MM.1S (cell line): ENCODE measurements at regions not wholly inside any gene's neighbourhood (a gene's known extent, or its start where the extent isn't known, plus 50 kb on each side); places are given as distances from the start of the nearest gene placed in this dataset.
A peak's percentile ranks its signal among the peaks of the same experiment; 100 is the strongest.

Experiments
- DNase-seq: peaks from one replicate; pipeline ENCODE4 v3.0.0-alpha.2; 2015
- H2AFZ ChIP-seq: fragments of 300-600 bp; sonication (generic); 2 replicates; pipeline ENCODE4 v1.6.0; 2016; ENCODE audit warnings: antibody characterized with exemption, low read length
- H3F3A ChIP-seq: fragments of 300-600 bp; sonication (generic); 2 replicates; pipeline ENCODE4 v1.6.1; 2016; ENCODE audit warnings: mild to moderate bottlenecking, antibody characterized with exemption, low read length, moderate library complexity, mixed read lengths; ENCODE audit not compliant: insufficient read depth
- H3K27ac ChIP-seq: fragments of 300-600 bp; sonication (generic); 2 replicates; pipeline ENCODE4 v1.5.1; 2016; ENCODE audit warnings: mild to moderate bottlenecking, low read length
- H3K27me3 ChIP-seq: fragments of 300-600 bp; sonication (generic); replicated peaks from 2 replicates; pipeline ENCODE4 v1.6.0; 2016; ENCODE audit warnings: low read length; ENCODE audit not compliant: insufficient read depth
- H3K36me3 ChIP-seq: fragments of 300-600 bp; sonication (generic); replicated peaks from 2 replicates; pipeline ENCODE4 v1.6.1; 2016; ENCODE audit warnings: mild to moderate bottlenecking, low read length, mixed read lengths; ENCODE audit not compliant: insufficient read depth
- H3K4me1 ChIP-seq: fragments of 300-600 bp; sonication (generic); 2 replicates; pipeline ENCODE4 v1.6.1; 2016; ENCODE audit warnings: low read length, mixed read lengths
- H3K4me2 ChIP-seq: fragments of 300-600 bp; sonication (generic); 2 replicates; pipeline ENCODE4 v1.6.0; 2016; ENCODE audit warnings: low read depth, low read length
- H3K4me3 ChIP-seq: fragments of 300-600 bp; sonication (generic); 2 replicates; pipeline ENCODE4 v1.5.1; 2016; ENCODE audit warnings: low read length, mixed read lengths
- H3K79me2 ChIP-seq: fragments of 300-600 bp; sonication (generic); 2 replicates; pipeline ENCODE4 v1.6.1; 2016; ENCODE audit warnings: mixed run types, low read length, mixed read lengths
- H3K9ac ChIP-seq: fragments of 300-600 bp; sonication (generic); 2 replicates; pipeline ENCODE4 v1.6.1; 2016; ENCODE audit warnings: low read length, mixed read lengths
- H3K9me2 ChIP-seq: fragments of 300-600 bp; sonication (generic); replicated peaks from 2 replicates; pipeline ENCODE4 v1.6.1; 2016; ENCODE audit warnings: mild to moderate bottlenecking, low read length, mixed read lengths; ENCODE audit not compliant: insufficient read depth
- H3K9me3 ChIP-seq: fragments of 300-600 bp; sonication (generic); replicated peaks from 2 replicates; pipeline ENCODE4 v1.6.1; 2016; ENCODE audit warnings: mild to moderate bottlenecking, low read length, mixed read lengths; ENCODE audit not compliant: insufficient read depth
- H4K20me1 ChIP-seq: fragments of 300-600 bp; sonication (generic); 2 replicates; pipeline ENCODE4 v1.6.1; 2016; ENCODE audit warnings: mild to moderate bottlenecking, low read length, moderate library complexity, mixed read lengths; ENCODE audit not compliant: insufficient read depth
- CTCF ChIP-seq: fragments of 300-600 bp; sonication (generic); IDR thresholded peaks from 2 replicates; pipeline ENCODE4 v1.5.1; 2016; ENCODE audit warnings: antibody characterized with exemption, low read length, mixed read lengths
- EZH2 ChIP-seq: fragments of 300-600 bp; sonication (generic); optimal IDR thresholded peaks from 2 replicates; pipeline ENCODE3; 2017; ENCODE audit warnings: low read depth, mild to moderate bottlenecking, antibody characterized with exemption, low read length, mixed read lengths
- EZH2phosphoT487 ChIP-seq: fragments of 300-600 bp; sonication (generic); IDR thresholded peaks from 2 replicates; pipeline ENCODE4 v1.6.1; 2018; ENCODE audit warnings: antibody characterized with exemption, low read length

DNA sequence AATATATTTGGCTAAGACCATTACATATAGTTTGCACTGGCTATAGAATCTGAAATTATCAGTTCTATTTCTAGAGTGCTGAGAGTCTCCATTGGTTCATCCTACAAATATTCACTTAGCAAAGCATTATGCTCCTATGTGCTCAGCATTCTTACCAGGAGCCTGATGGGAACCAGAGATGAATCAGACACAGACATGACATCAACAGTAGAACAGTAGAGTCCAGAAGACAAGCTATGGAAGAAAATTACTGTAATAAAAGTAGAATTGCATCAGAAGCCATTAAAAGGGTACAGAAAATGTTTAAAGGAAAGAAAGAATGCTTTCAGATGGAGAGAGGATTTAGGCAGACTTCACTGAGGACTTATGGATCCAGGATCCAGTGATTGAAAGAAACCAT lies 271.7 kb upstream of the SNX7 start:
- no peak overlapping the region for H3K27ac ChIP-seq
- no peaks in the 10 kb centered on the region for H3K27me3 ChIP-seq
- no peaks in the 10 kb centered on the region for H3F3A ChIP-seq
- 0 out of 2 replicates have a peak, but pooled peaks cover 4% of the 10 kb centered on the region for H3K4me1 ChIP-seq
- no peaks in the 10 kb centered on the region for H4K20me1 ChIP-seq
- no peaks in the 10 kb centered on the region for H3K9me2 ChIP-seq
- no peaks in the 10 kb centered on the region for H3K79me2 ChIP-seq
- H3K4me2 ChIP-seq = no peak overlapping the region
- H3K9ac ChIP-seq = no peak overlapping the region
- H3K4me3 ChIP-seq = no peak overlapping the region
- TF ChIP-seq CTCF (no peak), EZH2 (no peak), EZH2phosphoT487 (no peak)
- H3K9me3 ChIP-seq = no peaks in the 10 kb centered on the region
- no peaks in the 10 kb centered on the region for H3K36me3 ChIP-seq
- no peak for DNase-seq
- H2AFZ ChIP-seq = no peak overlapping the region

GRCh38 chr1:98388441-98388840 lies 273.1 kb upstream of the SNX7 start:
- Histone ChIP-seq H3K9ac (no peak overlapping the region), H3K36me3 (no peaks in the 10 kb centered on the region), H3K9me3 (no peaks in the 10 kb centered on the region), H3K27ac (0 out of 2 replicates have a peak overlapping the region, but pooled peaks have one; percentile 8), H3K79me2 (no peaks in the 10 kb centered on the region), H2AFZ (peak overlapping the region; percentile 9; the same call in 1 of the 2 replicates), H4K20me1 (no peaks in the 10 kb centered on the region), H3K4me1 (0 out of 2 replicates have a peak, but pooled peaks cover 4% of the 10 kb centered on the region), H3K27me3 (no peaks in the 10 kb centered on the region), H3K4me3 (no peak overlapping the region), H3K9me2 (no peaks in the 10 kb centered on the region), H3F3A (no peaks in the 10 kb centered on the region), H3K4me2 (peak overlapping the region; percentile 56; the same call in 1 of the 2 replicates)
- TF ChIP-seq CTCF = no peak
- no peak for TF ChIP-seq EZH2
- DNase-seq = peak; percentile 69

DNA sequence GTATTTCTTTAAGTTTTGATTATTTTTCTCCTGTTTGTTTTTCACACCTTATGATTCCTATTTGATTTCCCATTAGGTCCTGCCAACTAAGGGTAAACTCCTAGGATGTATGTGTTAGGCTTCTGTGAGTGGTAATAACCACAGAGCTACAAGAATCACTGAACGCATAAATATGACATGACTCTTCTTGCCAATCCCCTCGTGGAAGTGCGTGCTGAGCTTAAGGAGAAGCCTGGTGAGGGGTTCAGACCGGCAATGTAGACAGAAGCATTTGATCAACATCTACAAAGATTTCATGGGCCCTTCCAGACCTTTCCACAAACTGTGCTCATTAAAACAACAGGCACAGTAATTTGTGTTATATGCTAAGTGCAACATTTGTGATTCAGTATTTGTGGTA lies 273.8 kb upstream of the SNX7 start:
- no peaks in the 10 kb centered on the region for H4K20me1 ChIP-seq
- H3K79me2 ChIP-seq = no peaks in the 10 kb centered on the region
- no peak for DNase-seq
- no peak overlapping the region for H3K4me3 ChIP-seq
- H3K9ac ChIP-seq = no peak overlapping the region
- H3K4me2 ChIP-seq = peak overlapping the region; percentile 56; the same call in 1 of the 2 replicates
- no peaks in the 10 kb centered on the region for H3K36me3 ChIP-seq
- no peaks in the 10 kb centered on the region for H3K9me3 ChIP-seq
- TF ChIP-seq CTCF = no peak
- no peak for TF ChIP-seq EZH2phosphoT487
- H2AFZ ChIP-seq = peak overlapping the region; percentile 9; the same call in 1 of the 2 replicates
- no peaks in the 10 kb centered on the region for H3F3A ChIP-seq
- H3K27ac ChIP-seq = no peak overlapping the region
- H3K27me3 ChIP-seq = no peaks in the 10 kb centered on the region
- no peaks in the 10 kb centered on the region for H3K9me2 ChIP-seq
- H3K4me1 ChIP-seq = 0 out of 2 replicates have a peak, but pooled peaks cover 4% of the 10 kb centered on the region
